CD4-positive, alpha-beta T cell (primary cell): ENCODE measurements at regions not wholly inside any gene's neighbourhood (a gene's known extent, or its start where the extent isn't known, plus 50 kb on each side); places are given as distances from the start of the nearest gene placed in this dataset.

Experiments
- ATAC-seq: fragments of 200-7000 bp; cut with Tn5 transposase; one replicate; pipeline ENCODE4 v1.10.0; 2022; ENCODE audit warnings: mild to moderate bottlenecking; ENCODE audit not compliant: poor library complexity
- CTCF ChIA-PET: fragments of 350-600 bp; sonication (Branson Sonifier 250); formaldehyde crosslinking; loops from one replicate; lab custom pipeline; 2021; ENCODE audit warnings: antibody characterized with exemption, inconsistent platforms; lab: Charles Lee
- POLR2A ChIA-PET: fragments of 350-600 bp; sonication (Branson Sonifier 250); formaldehyde crosslinking; loops from one replicate; lab custom pipeline; 2021; ENCODE audit warnings: antibody characterized with exemption, inconsistent platforms; lab: Charles Lee
- DNase-seq, 14 experiments: peaks; one replicate each; pipeline ENCODE4 v3.0.0-alpha.2; 2013 to 2020; ENCODE audit warnings: mixed read lengths in 2 of 14
- H3K27ac ChIP-seq, 2 donors: one replicate each; pipeline versions ENCODE4 v1.5.1 to v1.7.0; 2013; ENCODE audit warnings: low read length in 2 of 2, low read depth in 1 of 2, mild to moderate bottlenecking in 1 of 2
- H3K27me3 ChIP-seq, 2 experiments: 1 replicate in 1 of 2; 2 replicates in 1 of 2; pipeline versions ENCODE4 v1.6.1 to v1.7.0; 2013; ENCODE audit warnings: low read length in 2 of 2, control low read depth in 1 of 2, mild to moderate bottlenecking in 1 of 2, moderate library complexity in 1 of 2; ENCODE audit not compliant: insufficient read depth in 2 of 2, control insufficient read depth in 1 of 2
- H3K36me3 ChIP-seq: one replicate; pipeline ENCODE4 v1.6.1; 2013; ENCODE audit warnings: low read length, control low read depth; ENCODE audit not compliant: insufficient read depth
- H3K4me1 ChIP-seq: one replicate; pipeline ENCODE4 v1.6.1; 2013; ENCODE audit warnings: low read length, control low read depth; ENCODE audit not compliant: insufficient read depth
- H3K4me3 ChIP-seq: one replicate; pipeline ENCODE4 v1.5.1; 2013; ENCODE audit warnings: mild to moderate bottlenecking, low read length, moderate library complexity
- H3K9me3 ChIP-seq, 2 experiments: 1 replicate in 1 of 2; 2 replicates in 1 of 2; pipeline versions ENCODE4 v1.6.1 to v1.7.0; 2013; ENCODE audit warnings: low read length in 2 of 2, mild to moderate bottlenecking in 2 of 2, control low read depth in 1 of 2, moderate library complexity in 1 of 2; ENCODE audit not compliant: control insufficient read depth in 1 of 2, insufficient read depth in 1 of 2
- H3K27ac Mint-ChIP-seq: one replicate; pipeline ENCODE4 v1.8.0; 2020; ENCODE audit warnings: mixed read lengths
- H3K27me3 Mint-ChIP-seq: one replicate; pipeline ENCODE4 v1.8.0; 2021; ENCODE audit warnings: mixed read lengths
- H3K36me3 Mint-ChIP-seq: one replicate; pipeline ENCODE4 v1.8.0; 2021; ENCODE audit warnings: low read depth, mixed read lengths
- H3K4me1 Mint-ChIP-seq: one replicate; pipeline ENCODE4 v1.8.0; 2021; ENCODE audit warnings: low read depth, mixed read lengths
- H3K4me3 Mint-ChIP-seq: one replicate; pipeline ENCODE4 v1.8.0; 2020; ENCODE audit warnings: mild to moderate bottlenecking, mixed read lengths
- H3K9me3 Mint-ChIP-seq: one replicate; pipeline ENCODE4 v1.8.0; 2020; ENCODE audit warnings: mixed read lengths
- CTCF ChIP-seq: fragments of 200-600 bp; IDR thresholded peaks from one replicate; pipeline ENCODE4 v1.8.0; 2022; ENCODE audit warnings: antibody characterized with exemption, mild to moderate bottlenecking
- intact Hi-C, 2 experiments: fragments of 100-400 bp; cut with DNase I in 1 of 2; cut with micrococcal nuclease in 1 of 2; formaldehyde crosslinking; loops; one replicate each; pipeline versions ENCODE4 v1.15.1 to v1.9.0; 2023 to 2025; cut with DNase I, micrococcal nuclease

DNA sequence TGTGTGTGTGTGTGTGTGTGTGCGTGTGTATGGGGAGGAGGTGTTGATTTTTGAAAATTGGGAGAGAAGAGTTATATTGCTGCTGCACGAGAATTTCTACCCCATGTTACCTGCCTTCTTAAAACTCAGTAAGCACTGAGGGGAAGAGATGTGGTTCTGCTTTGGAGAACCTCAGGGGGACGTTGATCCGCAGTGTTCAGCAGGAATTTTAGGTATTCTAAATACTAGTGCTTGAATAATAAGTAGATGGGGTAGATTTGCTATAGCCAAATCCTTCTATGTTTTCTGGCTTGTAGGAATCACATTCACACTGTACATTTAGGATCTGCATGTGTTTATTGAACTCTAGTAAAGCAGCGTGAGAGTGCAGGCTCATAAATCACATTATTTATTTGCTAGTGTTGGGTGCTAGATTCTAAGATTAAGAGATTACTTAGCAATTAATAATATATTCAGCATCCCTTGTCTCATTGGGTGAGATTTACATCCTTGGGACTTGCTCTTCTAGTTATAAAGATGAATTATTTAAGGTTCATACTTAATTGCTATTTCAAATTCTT, 268.1 kb downstream of the MFSD1 start:
- no peaks in the 10 kb centered on the region for H3K36me3 ChIP-seq
- H3K9me3 ChIP-seq: no peaks in the 10 kb centered on the region
- Mint-ChIP-seq H3K36me3 (no peaks in the 10 kb centered on the region), H3K9me3 (no peaks in the 10 kb centered on the region), H3K4me1 (no peaks in the 10 kb centered on the region), H3K27ac (no peak overlapping the region), H3K4me3 (no peak overlapping the region), H3K27me3 (no peaks in the 10 kb centered on the region)
- H3K27ac ChIP-seq: no peak overlapping the region
- intact Hi-C loops: no loop called here
- no peak overlapping the region for H3K4me3 ChIP-seq
- TF ChIP-seq CTCF: no peak
- no peak for DNase-seq
- no peak for ATAC-seq
- CTCF ChIA-PET: no interaction called here
- POLR2A ChIA-PET: no interaction called here
- H3K27me3 ChIP-seq: no peaks in the 10 kb centered on the region
- H3K4me1 ChIP-seq: no peaks in the 10 kb centered on the region

- Mint-ChIP-seq H3K4me3 (no peak overlapping the region), H3K27me3 (no peaks in the 10 kb centered on the region), H3K9me3 (no peaks in the 10 kb centered on the region), H3K4me1 (no peaks in the 10 kb centered on the region), H3K27ac (no peak overlapping the region), H3K36me3 (no peaks in the 10 kb centered on the region)
- no peak for TF ChIP-seq CTCF
- Histone ChIP-seq H3K27me3 (no peaks in the 10 kb centered on the region), H3K9me3 (no peaks in the 10 kb centered on the region), H3K4me1 (no peaks in the 10 kb centered on the region), H3K36me3 (no peaks in the 10 kb centered on the region), H3K4me3 (no peak overlapping the region), H3K27ac (no peak overlapping the region)
- DNase-seq (no peak), ATAC-seq (no peak)
- intact Hi-C loops: no loop called here
- ChIA-PET POLR2A (no interaction called here), CTCF (no interaction called here)
Observed at GRCh38 chr3:159074756-159075701, 273.2 kb downstream of the MFSD1 start.

- Mint-ChIP-seq H3K36me3 (no peaks in the 10 kb centered on the region), H3K4me1 (no peaks in the 10 kb centered on the region), H3K4me3 (no peak overlapping the region), H3K9me3 (peaks cover 4% of the 10 kb centered on the region), H3K27me3 (no peaks in the 10 kb centered on the region), H3K27ac (no peak overlapping the region)
- ChIA-PET CTCF (no interaction called here), POLR2A (no interaction called here)
- Histone ChIP-seq H3K27ac (no peak overlapping the region), H3K9me3 (no peaks in the 10 kb centered on the region), H3K27me3 (no peaks in the 10 kb centered on the region), H3K4me3 (no peak overlapping the region), H3K4me1 (no peaks in the 10 kb centered on the region), H3K36me3 (no peaks in the 10 kb centered on the region)
- intact Hi-C loops: no loop called here
- TF ChIP-seq CTCF: no peak
- DNase-seq (no peak), ATAC-seq (no peak)
Observed at GRCh38 chr3:159077860-159078259, 276.0 kb downstream of the MFSD1 start.
